ENCODE measurements at regions not wholly inside any gene's neighbourhood (a gene's known extent, or its start where the extent isn't known, plus 50 kb on each side); places are given as distances from the start of the nearest gene placed in this dataset.

GRCh38 chr11:29022676-29023075, 914.5 kb downstream of the METTL15 start:
- no peak for ATAC-seq
- TF ChIP-seq ZNF8 (CRISPR knock-in tag; IDR thresholded peaks at IDR 0.05) (no peak), SNAI2 (CRISPR knock-in tag; IDR thresholded peaks at IDR 0.05) (no peak), PATZ1 (CRISPR knock-in tag; IDR thresholded peaks at IDR 0.05; ENCODE audit: borderline replicate concordance) (no peak), ESRRG (CRISPR knock-in tag; IDR thresholded peaks at IDR 0.05) (no peak)

GRCh38 chr11:29019960-29020683, 911.9 kb downstream of the METTL15 start:
- ATAC-seq = peak; percentile 60
- TF ChIP-seq ESRRG (CRISPR knock-in tag; IDR thresholded peaks at IDR 0.05) (no peak), ZFP3 (CRISPR knock-in tag; IDR thresholded peaks at IDR 0.05) (no peak), POU6F1 (CRISPR knock-in tag; IDR thresholded peaks at IDR 0.05; ENCODE audit: borderline replicate concordance, low read depth) (no peak), TCF4 (CRISPR knock-in tag; IDR thresholded peaks at IDR 0.05; ENCODE audit: borderline replicate concordance) (no peak), GLIS3 (CRISPR knock-in tag; IDR thresholded peaks at IDR 0.05) (no peak), TSHZ2 (CRISPR knock-in tag; IDR thresholded peaks at IDR 0.05) (no peak), RARB (CRISPR knock-in tag; IDR thresholded peaks at IDR 0.05) (no peak), ISL1 (CRISPR knock-in tag; IDR thresholded peaks at IDR 0.05) (no peak), ZFP30 (CRISPR knock-in tag; IDR thresholded peaks at IDR 0.05) (no peak), PATZ1 (CRISPR knock-in tag; IDR thresholded peaks at IDR 0.05; ENCODE audit: borderline replicate concordance) (no peak), TOX (CRISPR knock-in tag; IDR thresholded peaks at IDR 0.05; ENCODE audit: borderline replicate concordance) (no peak), ZC3H10 (CRISPR knock-in tag; IDR thresholded peaks at IDR 0.05) (no peak), BACH2 (CRISPR knock-in tag; IDR thresholded peaks at IDR 0.05; ENCODE audit: borderline replicate concordance) (no peak), ZNF8 (CRISPR knock-in tag; IDR thresholded peaks at IDR 0.05) (no peak), CSDC2 (CRISPR knock-in tag; IDR thresholded peaks at IDR 0.05) (no peak), SNAI2 (CRISPR knock-in tag; IDR thresholded peaks at IDR 0.05) (no peak), ZNF70 (CRISPR knock-in tag; IDR thresholded peaks at IDR 0.05) (no peak), ARNTL (CRISPR knock-in tag; IDR thresholded peaks at IDR 0.05; ENCODE audit: borderline replicate concordance, low read depth) (no peak), CSRNP3 (CRISPR knock-in tag; IDR thresholded peaks at IDR 0.05) (no peak)

- ATAC-seq = peak; percentile 88
- TF ChIP-seq ISL1 (CRISPR knock-in tag; IDR thresholded peaks at IDR 0.05) (no peak), OSR1 (CRISPR knock-in tag; IDR thresholded peaks at IDR 0.05) (no peak), BACH2 (CRISPR knock-in tag; IDR thresholded peaks at IDR 0.05; ENCODE audit: borderline replicate concordance) (no peak), TCF4 (CRISPR knock-in tag; IDR thresholded peaks at IDR 0.05; ENCODE audit: borderline replicate concordance) (no peak), CSDC2 (CRISPR knock-in tag; IDR thresholded peaks at IDR 0.05) (no peak), SNAI2 (CRISPR knock-in tag; IDR thresholded peaks at IDR 0.05) (no peak)
These were observed 910.4 kb downstream of the METTL15 start for GRCh38 chr11:29018631-29019030.
